GM19467 (cell line): ENCODE measurements at regions not wholly inside any gene's neighbourhood (a gene's known extent, or its start where the extent isn't known, plus 50 kb on each side); places are given as distances from the start of the nearest gene placed in this dataset.

Source experiments
- ATAC-seq: cut with Tn5 transposase; IDR thresholded peaks from one replicate; pipeline ENCODE4 v1.9.1; 2021; ENCODE audit warnings: mild to moderate bottlenecking, moderate library complexity; ENCODE audit not compliant: unreplicated experiment

DNA sequence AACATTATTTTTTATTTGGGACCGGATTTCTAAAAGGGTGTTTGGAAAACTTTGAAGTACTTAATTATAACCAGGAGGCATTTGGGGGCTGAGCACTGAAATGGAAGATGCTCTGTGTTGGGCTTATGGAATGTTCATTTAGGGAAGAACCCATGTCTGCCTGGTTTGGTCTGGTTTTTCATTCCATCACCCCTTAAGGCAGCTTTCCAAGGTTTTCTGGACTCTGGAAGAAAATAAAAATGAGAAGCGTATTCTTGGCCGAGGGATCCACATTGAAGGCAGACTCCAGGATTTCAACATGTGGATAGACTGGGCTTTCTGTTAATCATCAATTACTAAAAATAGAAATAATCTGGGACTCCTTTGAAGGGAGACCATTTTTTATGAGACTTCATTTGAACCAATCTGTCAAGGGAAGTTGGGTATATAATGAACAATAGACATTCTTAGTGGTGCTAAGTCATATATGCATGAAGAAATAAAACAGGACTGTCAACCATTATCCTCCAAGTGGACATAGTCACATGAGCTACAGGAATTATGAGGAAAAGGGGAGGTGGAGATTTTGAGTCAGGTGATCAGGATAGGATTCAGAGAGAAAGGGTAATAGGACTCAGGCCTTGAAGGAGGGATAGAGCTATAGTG lies 270.5 kb upstream of the ADAMTS9 start:
- ATAC-seq = no peak

DNA sequence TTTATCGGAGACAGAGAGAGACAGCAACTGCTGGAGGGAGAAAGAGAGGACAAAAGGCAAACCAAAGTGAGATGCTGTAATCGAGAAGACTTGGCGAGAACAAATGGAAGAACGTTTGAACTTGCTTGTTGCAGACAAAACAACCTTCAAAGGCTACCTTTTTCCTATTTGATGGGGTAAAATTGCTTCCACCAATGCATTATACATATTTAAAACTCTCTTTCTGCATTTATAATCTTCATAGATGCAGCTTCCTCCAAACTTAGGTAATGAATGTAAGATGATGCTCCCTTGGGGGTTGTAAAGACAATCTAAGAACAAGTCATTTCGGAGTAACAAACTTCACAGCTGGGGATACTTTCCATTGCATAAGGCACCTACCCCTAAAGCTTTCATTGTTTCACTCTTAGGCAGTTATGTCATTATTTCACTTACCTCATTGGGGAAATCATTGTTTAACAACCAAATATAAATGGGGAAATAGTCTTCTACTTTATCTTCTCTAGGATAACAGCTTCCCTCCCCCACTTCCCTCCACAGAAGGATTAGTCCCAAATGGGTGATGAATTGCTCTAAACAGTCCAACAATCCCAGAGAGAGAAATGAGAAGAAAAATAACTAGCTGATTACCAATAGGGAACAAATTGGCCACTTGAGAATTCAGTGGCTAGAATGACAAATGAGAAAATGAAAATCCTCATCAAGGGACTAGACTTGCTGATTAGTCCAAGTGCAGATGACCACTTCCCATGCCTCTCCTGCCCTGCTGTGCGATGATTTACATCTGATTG lies 269.8 kb upstream of the ADAMTS9 start:
- ATAC-seq = no peak

DNA sequence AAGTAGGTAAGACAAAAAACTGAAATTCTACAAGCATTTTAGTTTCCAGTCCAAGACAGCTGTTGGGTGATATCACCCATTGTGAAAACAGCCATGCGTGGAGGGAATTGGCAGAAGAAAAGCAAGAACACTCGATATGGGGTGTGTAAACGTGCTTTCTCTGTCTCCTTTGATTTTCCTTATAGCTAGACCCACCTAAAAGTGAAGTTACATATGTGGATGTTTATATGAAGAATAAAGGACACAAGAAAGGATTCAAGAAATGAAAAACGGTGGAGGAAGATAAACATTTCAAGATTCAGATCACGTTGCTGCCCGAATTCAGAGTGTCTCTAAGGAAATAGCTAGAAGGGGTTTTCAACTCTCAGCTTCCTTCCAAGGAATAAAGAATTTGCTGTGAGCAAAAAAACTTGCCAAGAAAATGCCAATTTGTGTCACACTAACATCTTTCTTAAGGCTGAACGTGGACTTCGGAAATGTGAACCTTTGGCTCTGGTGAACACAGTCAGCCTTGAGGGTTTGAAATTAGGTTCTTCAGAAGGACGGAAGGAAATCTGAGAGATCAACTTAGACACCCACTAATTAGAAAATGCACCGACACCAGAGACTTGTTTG lies 269.0 kb upstream of the ADAMTS9 start:
- no peak for ATAC-seq

- ATAC-seq = no peak
Measured at GRCh38 chr3:64954995-64955636, 267.3 kb upstream of the ADAMTS9 start.

GRCh38 chr3:64945171-64945729 lies 257.4 kb upstream of the ADAMTS9 start:
- ATAC-seq = no peak

- ATAC-seq = no peak
Measured at GRCh38 chr3:64943866-64944265, 256.1 kb upstream of the ADAMTS9 start.

DNA sequence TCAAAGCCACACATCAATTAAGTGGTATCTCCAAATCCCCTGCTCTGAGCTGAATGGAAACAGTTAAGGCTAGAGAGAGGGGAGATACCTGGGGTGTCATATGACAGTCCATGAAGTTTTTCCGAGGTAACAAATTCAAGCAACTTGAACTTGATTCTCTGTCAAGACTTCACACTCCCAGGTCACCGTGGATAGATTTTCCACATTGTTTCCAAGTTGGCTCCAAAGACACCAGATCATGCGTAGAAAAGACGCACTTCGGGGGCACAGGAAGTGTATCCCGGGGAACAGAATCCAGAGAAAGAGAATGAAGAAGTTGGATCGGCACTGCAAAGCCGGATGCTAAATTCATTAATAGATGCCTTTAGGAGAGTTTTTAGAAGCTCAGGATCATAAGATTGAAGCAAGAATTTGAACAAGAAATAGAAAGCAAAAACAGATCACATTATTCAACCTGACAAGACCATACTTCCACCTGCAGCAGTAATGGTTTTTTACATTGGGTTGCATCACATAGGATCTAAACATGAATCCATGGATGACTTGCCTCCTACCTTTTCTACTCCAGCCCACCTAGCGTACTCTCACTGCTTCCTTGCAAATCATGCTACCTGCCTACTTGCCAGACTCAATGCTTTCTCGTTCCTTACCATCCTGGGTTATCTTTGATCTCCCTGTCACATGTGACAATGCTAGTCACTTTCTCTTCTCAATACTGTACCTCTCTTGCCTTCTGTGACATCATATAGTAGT lies 253.0 kb upstream of the ADAMTS9 start:
- ATAC-seq = no peak

GRCh38 chr3:64939747-64940450 lies 252.1 kb upstream of the ADAMTS9 start:
- no peak for ATAC-seq

DNA sequence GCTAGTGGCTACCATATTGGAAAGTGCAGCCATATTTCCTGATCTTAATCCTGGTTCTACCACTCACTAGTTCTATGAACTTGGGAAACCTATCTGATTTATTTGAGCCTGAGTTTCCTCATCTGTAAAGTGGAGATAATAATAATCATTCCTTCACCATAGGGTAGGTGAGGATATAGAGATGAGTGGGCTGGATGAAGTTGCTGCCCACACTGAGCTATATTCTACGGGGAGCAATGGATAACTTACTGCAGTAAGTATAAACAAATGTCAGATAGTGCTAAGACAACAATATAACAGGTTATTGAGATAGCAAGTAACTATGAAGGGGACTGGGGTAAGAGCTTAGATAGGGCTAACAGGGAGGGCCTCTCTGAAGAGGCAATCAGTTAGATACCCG lies 251.5 kb upstream of the ADAMTS9 start:
- ATAC-seq = no peak

- no peak for ATAC-seq
Measured at GRCh38 chr3:64936556-64936955, 248.8 kb upstream of the ADAMTS9 start.

GRCh38 chr3:64935971-64936370 lies 248.2 kb upstream of the ADAMTS9 start:
- ATAC-seq = no peak

- no peak for ATAC-seq
Measured at GRCh38 chr3:64932666-64933342, 245.0 kb upstream of the ADAMTS9 start.

DNA sequence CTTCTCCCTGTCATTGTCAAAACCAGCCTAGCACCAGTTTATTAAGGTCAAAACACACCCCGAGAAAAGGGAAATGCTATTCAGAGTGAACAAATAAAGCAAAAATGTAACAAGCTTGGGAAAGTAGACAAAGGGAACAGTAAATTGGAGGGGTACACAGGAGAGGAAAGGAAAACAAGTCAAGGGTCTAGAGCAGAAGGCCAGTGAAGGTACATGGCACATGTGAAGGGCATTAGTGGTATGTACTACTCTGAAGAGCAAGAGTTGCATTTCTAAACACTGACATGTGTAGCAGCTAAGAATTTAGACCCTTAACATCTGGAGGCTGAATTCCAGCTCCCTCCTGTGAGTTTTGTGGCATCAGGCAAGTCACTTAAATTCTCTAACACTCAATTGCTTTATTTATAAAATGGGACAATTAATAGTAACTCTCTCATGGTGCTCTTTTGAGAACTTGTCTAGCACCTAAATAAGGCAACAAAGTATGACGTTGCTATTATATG lies 244.3 kb upstream of the ADAMTS9 start:
- no peak for ATAC-seq

DNA sequence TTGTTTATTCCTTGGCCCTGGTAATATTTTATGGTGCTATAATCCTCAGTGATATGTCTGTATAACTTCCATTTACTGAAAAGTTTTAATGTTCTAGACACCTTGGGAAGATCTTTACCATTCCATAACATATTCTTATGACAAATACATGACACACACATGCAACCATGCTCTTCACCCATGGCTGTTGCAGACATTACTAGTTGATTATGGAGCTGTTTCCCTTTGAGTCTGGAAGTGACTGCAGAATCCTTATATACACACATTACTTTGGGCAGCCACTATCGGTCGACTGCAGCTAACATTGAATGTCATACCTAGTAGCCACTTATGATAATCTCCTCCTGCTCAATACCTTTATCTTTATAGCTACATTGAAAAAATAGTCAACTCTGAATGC lies 243.1 kb upstream of the ADAMTS9 start:
- no peak for ATAC-seq

DNA sequence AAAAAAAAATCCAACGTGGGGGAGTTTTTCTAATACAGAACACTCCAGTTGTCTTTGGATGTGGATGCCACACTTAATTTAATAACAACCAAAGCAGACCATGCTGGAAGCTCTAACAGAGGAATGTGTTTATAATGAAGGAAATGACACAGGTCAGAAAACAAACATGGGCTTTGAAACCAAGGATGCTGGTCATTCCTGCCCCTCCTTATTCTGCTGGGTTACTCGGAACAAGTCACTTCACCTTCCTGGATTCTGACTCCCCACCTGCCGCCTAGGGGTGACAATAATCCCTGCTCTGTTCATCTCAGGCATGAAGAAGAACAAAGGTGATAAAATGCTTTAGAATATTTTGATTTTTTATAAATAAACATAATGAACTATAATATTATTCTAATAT lies 240.9 kb upstream of the ADAMTS9 start:
- ATAC-seq = no peak

DNA sequence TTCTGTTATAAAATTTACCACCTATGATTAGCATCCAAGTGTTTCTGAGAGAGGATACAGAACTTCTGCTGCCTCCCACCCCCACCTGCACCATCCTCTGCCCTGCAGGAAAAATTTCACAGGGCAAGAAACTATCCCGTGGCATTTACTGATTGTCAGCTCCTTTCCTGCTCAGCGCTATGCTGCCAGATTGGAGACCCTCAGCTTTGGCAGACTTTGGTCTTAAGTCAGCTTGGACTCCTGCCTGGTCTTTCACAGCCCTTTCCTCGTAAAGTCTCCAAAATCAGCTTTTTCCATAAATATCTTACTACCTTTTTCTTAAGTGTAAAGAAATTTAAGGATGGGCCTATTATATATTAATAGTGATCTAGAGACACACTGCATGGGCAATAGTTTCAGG lies 239.9 kb upstream of the ADAMTS9 start:
- no peak for ATAC-seq

DNA sequence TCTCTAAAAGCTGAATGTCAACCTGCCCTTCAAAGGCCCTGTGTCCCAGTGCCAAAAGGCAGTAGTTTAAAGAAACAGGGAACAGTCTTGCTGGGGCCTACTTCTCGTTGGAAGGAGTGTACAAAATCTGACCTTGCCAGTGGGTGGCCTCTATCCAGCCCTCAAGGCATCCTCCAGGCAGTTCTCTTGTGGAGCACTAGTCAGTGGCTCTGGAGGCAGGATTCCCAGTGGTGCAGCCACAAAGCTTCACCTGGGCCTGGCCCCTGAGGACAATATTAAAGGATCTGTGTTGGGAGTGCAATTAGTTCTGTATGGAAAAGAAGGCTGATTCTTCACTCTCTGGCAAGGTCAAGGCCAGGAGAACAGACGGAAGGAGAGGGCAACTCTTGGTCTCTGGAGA lies 237.8 kb upstream of the ADAMTS9 start:
- ATAC-seq = no peak

GRCh38 chr3:64924961-64925360 lies 237.2 kb upstream of the ADAMTS9 start:
- no peak for ATAC-seq

DNA sequence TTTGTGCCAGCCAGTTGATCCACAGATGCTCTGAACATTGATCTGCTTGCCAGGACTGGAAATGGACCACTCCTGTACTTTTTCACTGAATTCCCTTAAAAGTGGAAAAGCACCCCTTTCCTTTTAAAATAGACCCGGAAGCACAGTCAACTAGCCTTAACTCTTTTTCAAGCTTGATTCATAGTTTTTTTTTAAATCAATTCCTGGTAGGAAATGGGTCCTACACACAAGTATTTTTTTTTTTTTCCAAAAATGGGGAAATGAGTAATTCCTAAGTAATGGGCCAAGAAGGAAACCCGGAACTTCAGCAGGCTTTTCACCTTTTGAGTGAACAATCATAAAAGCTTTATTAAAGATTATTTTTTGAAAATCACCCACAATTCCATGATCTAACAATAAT lies 234.4 kb upstream of the ADAMTS9 start:
- no peak for ATAC-seq
